Limb (tissue), 2 donors: ENCODE measurements at regions not wholly inside any gene's neighbourhood (a gene's known extent, or its start where the extent isn't known, plus 50 kb on each side); places are given as distances from the start of the nearest gene placed in this dataset.
A peak's percentile ranks its signal among the peaks of the same experiment; 100 is the strongest.

Experiments used
- DNase-seq, 2 donors: peaks; one replicate each; pipeline ENCODE4 v3.0.0-alpha.2; 2016; ENCODE audit errors: extremely low spot score in 2 of 2

GRCh38 chr9:27625751-27626150, 52.5 kb upstream of the C9orf72 start:
- no peak for DNase-seq

GRCh38 chr9:27626244-27627187, 53.2 kb upstream of the C9orf72 start:
- no peak for DNase-seq

GRCh38 chr9:27627188-27627564, 53.9 kb upstream of the C9orf72 start:
- DNase-seq = no peak

- DNase-seq = no peak
Observed at GRCh38 chr9:27628311-27628710, 55.0 kb upstream of the C9orf72 start.

- DNase-seq = no peak
Observed at GRCh38 chr9:27629425-27629824, 56.1 kb upstream of the C9orf72 start.

- DNase-seq = no peak
Observed at GRCh38 chr9:27632254-27632653, 59.0 kb upstream of the C9orf72 start.

GRCh38 chr9:27633764-27634163, 60.5 kb upstream of the C9orf72 start:
- no peak for DNase-seq

GRCh38 chr9:27634879-27635278, 61.6 kb upstream of the C9orf72 start:
- no peak for DNase-seq

- DNase-seq = no peak
Observed at GRCh38 chr9:27638716-27639115, 65.4 kb upstream of the C9orf72 start.

- DNase-seq = peak in 1 of 2 donors; percentile 36
Observed at GRCh38 chr9:27645161-27645840, 72.0 kb upstream of the C9orf72 start.

- no peak for DNase-seq
Observed at GRCh38 chr9:27653246-27653645, 80.0 kb upstream of the C9orf72 start.

GRCh38 chr9:27653957-27654356, 80.7 kb upstream of the C9orf72 start:
- DNase-seq = no peak

GRCh38 chr9:27654629-27655285, 81.5 kb upstream of the C9orf72 start:
- no peak for DNase-seq

- no peak for DNase-seq
Observed at GRCh38 chr9:27655441-27655840, 82.2 kb upstream of the C9orf72 start.

GRCh38 chr9:27659001-27659400, 85.7 kb upstream of the C9orf72 start:
- no peak for DNase-seq

- no peak for DNase-seq
Observed at GRCh38 chr9:27659571-27659970, 86.3 kb upstream of the C9orf72 start.

GRCh38 chr9:27660148-27660547, 86.9 kb upstream of the C9orf72 start:
- DNase-seq = no peak

GRCh38 chr9:27663526-27663925, 90.2 kb upstream of the C9orf72 start:
- no peak for DNase-seq

- DNase-seq = no peak
Observed at GRCh38 chr9:27664121-27664779, 91.0 kb upstream of the C9orf72 start.

GRCh38 chr9:27665136-27665535, 91.9 kb upstream of the C9orf72 start:
- DNase-seq = no peak

- no peak for DNase-seq
Observed at GRCh38 chr9:27668280-27668679, 95.0 kb upstream of the C9orf72 start.

GRCh38 chr9:27671636-27672035, 98.4 kb upstream of the C9orf72 start:
- peak in 1 of 2 donors; percentile 60 for DNase-seq
